ENCODE measurements at regions not wholly inside any gene's neighbourhood (a gene's known extent, or its start where the extent isn't known, plus 50 kb on each side); places are given as distances from the start of the nearest gene placed in this dataset.

DNA sequence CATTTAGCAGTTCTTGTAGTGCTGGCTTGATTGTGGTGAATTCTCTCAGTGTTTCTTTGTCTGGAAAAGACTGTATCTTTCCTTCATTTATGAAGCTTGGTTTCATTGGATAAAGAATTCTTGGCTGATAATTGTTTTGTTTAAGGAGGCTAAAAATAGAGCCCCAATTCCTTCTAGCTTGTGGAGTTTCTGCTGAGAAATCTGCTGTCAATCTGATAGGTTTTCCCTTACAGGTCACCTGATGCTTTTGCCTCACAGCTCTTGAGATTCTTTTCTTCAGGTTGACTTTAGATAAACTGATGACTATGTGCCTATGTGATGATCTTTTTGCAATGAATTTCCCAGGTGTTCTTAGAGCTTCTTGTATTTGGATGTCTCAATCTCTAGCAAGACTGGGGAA lies 1508.5 kb upstream of the FLRT2 start:
- ChIA-PET CTCF (no interaction called here), POLR2A (no interaction called here)
- no peaks in the 10 kb centered on the region for H3K4me1 ChIP-seq (ENCODE audit: control insufficient read depth, insufficient read depth, low read length)
- H3K27ac ChIP-seq (ENCODE audit: extremely low read depth, low read depth, low read length), result no peak overlapping the region
- H3K9me3 ChIP-seq (ENCODE audit: control insufficient read depth, insufficient read depth, low read depth, low read length), result no peaks in the 10 kb centered on the region; the same call in 1 of the 2 replicates
- no peak overlapping the region for H3K4me3 ChIP-seq (ENCODE audit: low read depth, low read length)
- H3K36me3 ChIP-seq (ENCODE audit: control insufficient read depth in 2 of 2, insufficient read depth in 1 of 2, low read length in 2 of 2), result no peaks in the 10 kb centered on the region
- TF ChIP-seq KLF17 (tag by site-specific recombination; IDR thresholded peaks at IDR 0.05), result no peak
- TF ChIP-seq SETDB1 (IDR thresholded peaks at IDR 0.05; ENCODE audit: insufficient read length, low read length), result peak; percentile 64

- no peak overlapping the region for H3K27ac ChIP-seq (ENCODE audit: extremely low read depth, low read depth, low read length)
- H3K9me3 ChIP-seq (ENCODE audit: control insufficient read depth, insufficient read depth, low read depth, low read length), result no peaks in the 10 kb centered on the region
- no peaks in the 10 kb centered on the region for H3K36me3 ChIP-seq (ENCODE audit: control insufficient read depth in 2 of 2, insufficient read depth in 1 of 2, low read length in 2 of 2)
- H3K4me1 ChIP-seq (ENCODE audit: control insufficient read depth, insufficient read depth, low read length), result no peaks in the 10 kb centered on the region
- TF ChIP-seq, protein P1, sequence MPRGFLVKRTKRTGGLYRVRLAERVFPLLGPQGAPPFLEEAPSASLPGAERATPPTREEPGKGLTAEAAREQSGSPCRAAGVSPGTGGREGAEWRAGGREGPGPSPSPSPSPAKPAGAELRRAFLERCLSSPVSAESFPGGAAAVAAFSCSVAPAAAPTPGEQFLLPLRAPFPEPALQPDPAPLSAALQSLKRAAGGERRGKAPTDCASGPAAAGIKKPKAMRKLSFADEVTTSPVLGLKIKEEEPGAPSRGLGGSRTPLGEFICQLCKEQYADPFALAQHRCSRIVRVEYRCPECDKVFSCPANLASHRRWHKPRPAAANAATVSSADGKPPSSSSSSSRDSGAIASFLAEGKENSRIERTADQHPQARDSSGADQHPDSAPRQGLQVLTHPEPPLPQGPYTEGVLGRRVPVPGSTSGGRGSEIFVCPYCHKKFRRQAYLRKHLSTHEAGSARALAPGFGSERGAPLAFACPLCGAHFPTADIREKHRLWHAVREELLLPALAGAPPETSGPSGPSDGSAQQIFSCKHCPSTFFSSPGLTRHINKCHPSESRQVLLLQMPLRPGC (tag by site-specific recombination; IDR thresholded peaks at IDR 0.05), result no peak
- TF ChIP-seq ZNF239 (tag by site-specific recombination; IDR thresholded peaks at IDR 0.05) (no peak), ZNF423 (tag by site-specific recombination; IDR thresholded peaks at IDR 0.05) (no peak), ZNF214 (tag by site-specific recombination; IDR thresholded peaks at IDR 0.05; ENCODE audit: borderline replicate concordance) (no peak), ZNF302 (tag by site-specific recombination; IDR thresholded peaks at IDR 0.05; ENCODE audit: low read depth) (no peak), ZNF560 (tag by site-specific recombination; IDR thresholded peaks at IDR 0.05; ENCODE audit: borderline replicate concordance) (no peak), ZNF501 (tag by site-specific recombination; IDR thresholded peaks at IDR 0.05) (no peak), ZNF362 (tag by site-specific recombination; IDR thresholded peaks at IDR 0.05) (no peak), RBAK (tag by site-specific recombination; IDR thresholded peaks at IDR 0.05) (no peak), ZNF350 (tag by site-specific recombination; IDR thresholded peaks at IDR 0.05) (no peak), ZNF274 (IDR thresholded peaks at IDR 0.05; ENCODE audit: low read length) (no peak), ZNF274 (tag by site-specific recombination; IDR thresholded peaks at IDR 0.05; ENCODE audit: borderline replicate concordance) (no peak)
- ChIA-PET POLR2A (no interaction called here), CTCF (no interaction called here)
- H3K4me3 ChIP-seq (ENCODE audit: low read depth, low read length), result no peak overlapping the region
Observed at GRCh38 chr14:84024231-84024820, 1505.6 kb upstream of the FLRT2 start.

DNA sequence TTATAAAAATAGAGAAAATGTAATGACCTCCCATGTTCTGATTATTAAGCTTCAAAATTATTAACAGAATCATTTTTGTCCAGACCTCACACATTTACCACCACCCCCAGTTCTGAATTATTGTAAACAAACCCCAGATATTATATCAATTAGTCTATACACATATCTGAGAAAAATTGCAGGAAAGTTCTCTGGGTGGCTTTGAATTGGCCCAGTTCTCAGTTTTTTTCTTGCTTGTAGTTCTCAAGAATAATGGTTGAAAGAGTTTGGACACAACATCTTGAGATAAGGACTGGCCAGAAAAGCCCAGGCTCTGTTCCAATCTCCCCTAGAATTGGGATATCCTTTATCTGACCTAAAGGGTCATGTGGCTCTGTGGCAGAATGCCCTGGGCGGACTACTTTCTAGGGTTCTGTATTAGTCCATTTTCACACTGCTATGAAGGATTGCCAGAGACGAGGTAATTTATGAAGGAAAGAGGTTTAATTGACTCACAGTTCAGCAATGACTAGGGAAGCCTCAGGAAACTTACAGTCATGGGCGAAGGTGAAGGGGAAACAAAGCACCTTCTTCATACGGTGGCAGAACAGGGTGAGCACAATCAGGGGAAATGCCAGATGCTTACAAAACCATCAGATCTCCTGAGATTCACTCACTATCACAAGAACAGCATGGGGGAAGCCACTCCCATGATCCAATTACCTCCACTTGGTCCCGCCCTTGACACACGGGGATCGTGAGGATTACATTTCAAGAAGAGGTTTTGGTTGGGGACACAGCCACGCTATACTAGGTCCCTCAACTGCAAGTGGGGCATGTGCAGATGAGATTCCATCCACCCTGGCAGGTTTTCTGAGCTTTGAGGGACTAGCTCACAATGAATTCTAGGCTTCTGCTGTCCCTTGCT lies 1504.6 kb upstream of the FLRT2 start:
- H3K4me3 ChIP-seq (ENCODE audit: low read depth, low read length), result no peak overlapping the region
- no peaks in the 10 kb centered on the region for H3K9me3 ChIP-seq (ENCODE audit: control insufficient read depth, insufficient read depth, low read depth, low read length)
- no peaks in the 10 kb centered on the region for H3K36me3 ChIP-seq (ENCODE audit: control insufficient read depth in 2 of 2, insufficient read depth in 1 of 2, low read length in 2 of 2)
- ChIA-PET CTCF (no interaction called here), POLR2A (no interaction called here)
- no peaks in the 10 kb centered on the region for H3K4me1 ChIP-seq (ENCODE audit: control insufficient read depth, insufficient read depth, low read length)
- no peak overlapping the region for H3K27ac ChIP-seq (ENCODE audit: extremely low read depth, low read depth, low read length)
- TF ChIP-seq ZNF394 (tag by site-specific recombination; IDR thresholded peaks at IDR 0.05; ENCODE audit: borderline replicate concordance), result no peak
- TF ChIP-seq ZNF561 (tag by site-specific recombination; IDR thresholded peaks at IDR 0.05; ENCODE audit: borderline replicate concordance), result no peak
- TF ChIP-seq, protein P1 (tag by site-specific recombination; IDR thresholded peaks at IDR 0.05), result no peak
- no peak for TF ChIP-seq ZNF350 (tag by site-specific recombination; IDR thresholded peaks at IDR 0.05)
- TF ChIP-seq ZNF362 (tag by site-specific recombination; IDR thresholded peaks at IDR 0.05), result no peak
- no peak for TF ChIP-seq ZNF610 (tag by site-specific recombination; IDR thresholded peaks at IDR 0.05; ENCODE audit: borderline replicate concordance)
- TF ChIP-seq ZNF223 (tag by site-specific recombination; IDR thresholded peaks at IDR 0.05), result no peak
